ENCODE measurements at regions not wholly inside any gene's neighbourhood (a gene's known extent, or its start where the extent isn't known, plus 50 kb on each side); places are given as distances from the start of the nearest gene placed in this dataset.

DNA sequence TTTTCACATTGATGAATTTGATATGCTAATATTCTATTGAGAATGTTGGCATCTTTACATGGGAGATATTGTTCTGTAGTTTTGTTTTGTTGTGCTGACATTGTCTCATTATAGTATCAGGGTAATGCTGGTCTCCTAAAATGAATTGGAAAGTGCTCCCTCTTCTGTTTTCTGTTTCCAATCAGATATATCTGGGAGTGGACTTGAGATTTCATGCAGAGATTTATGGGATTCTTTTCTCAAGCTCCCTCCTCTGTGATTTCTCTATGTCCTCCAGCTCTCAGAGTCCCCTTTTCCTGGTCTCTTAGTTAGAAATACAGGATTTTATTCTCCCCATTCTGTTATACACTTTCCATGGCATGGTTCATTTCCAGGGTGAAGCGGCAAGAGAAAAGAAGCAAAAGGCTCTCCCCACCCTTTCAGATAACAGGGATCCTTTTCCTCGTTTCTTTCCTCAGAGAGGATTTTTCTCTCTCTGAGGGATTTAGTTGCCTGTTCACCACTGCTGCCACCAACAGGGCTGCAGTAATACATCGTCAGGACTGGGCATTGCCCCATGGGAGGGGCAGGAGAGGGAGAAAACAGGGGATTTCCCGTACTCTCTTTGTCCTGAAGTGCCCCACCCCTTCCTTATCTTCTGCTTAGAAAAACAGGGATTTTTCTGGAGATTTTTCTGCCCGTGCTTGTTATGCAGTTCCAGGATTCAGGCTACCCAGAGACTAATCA, 59.3 kb upstream of the STMND1 start:
- intact Hi-C loops (cut with micrococcal nuclease; ENCODE audit: unreplicated experiment), result no loop called here
- TF ChIP-seq, protein P1, sequence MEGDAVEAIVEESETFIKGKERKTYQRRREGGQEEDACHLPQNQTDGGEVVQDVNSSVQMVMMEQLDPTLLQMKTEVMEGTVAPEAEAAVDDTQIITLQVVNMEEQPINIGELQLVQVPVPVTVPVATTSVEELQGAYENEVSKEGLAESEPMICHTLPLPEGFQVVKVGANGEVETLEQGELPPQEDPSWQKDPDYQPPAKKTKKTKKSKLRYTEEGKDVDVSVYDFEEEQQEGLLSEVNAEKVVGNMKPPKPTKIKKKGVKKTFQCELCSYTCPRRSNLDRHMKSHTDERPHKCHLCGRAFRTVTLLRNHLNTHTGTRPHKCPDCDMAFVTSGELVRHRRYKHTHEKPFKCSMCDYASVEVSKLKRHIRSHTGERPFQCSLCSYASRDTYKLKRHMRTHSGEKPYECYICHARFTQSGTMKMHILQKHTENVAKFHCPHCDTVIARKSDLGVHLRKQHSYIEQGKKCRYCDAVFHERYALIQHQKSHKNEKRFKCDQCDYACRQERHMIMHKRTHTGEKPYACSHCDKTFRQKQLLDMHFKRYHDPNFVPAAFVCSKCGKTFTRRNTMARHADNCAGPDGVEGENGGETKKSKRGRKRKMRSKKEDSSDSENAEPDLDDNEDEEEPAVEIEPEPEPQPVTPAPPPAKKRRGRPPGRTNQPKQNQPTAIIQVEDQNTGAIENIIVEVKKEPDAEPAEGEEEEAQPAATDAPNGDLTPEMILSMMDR (conservative IDR thresholded peaks at IDR 0.05; ENCODE audit: low read depth, low read length), result peak; percentile 55
- no peak for TF ChIP-seq EZH2 (IDR thresholded peaks at IDR 0.05; ENCODE audit: borderline replicate concordance, low read depth, low read length, poor library complexity, severe bottlenecking)
- ChIA-PET CTCF (no interaction called here), POLR2A (ENCODE audit: low non-redundant PET) (no interaction called here)
- Histone ChIP-seq H3K36me3 (ENCODE audit: insufficient read depth, low read length, poor library complexity, severe bottlenecking) (no peaks in the 10 kb centered on the region), H3K27me3 (replicated peaks; ENCODE audit: insufficient read depth, low read depth, low read length, poor library complexity) (no peaks in the 10 kb centered on the region), H3K4me1 (ENCODE audit: insufficient read depth, low read length, poor library complexity, severe bottlenecking) (peaks cover 8% of the 10 kb centered on the region), H3K27ac (ENCODE audit: low read depth, low read length, poor library complexity, severe bottlenecking) (no peak overlapping the region), H3K9me3 (ENCODE audit: low read depth, low read length, poor library complexity, severe bottlenecking) (no peaks in the 10 kb centered on the region), H3K4me3 (ENCODE audit: low read depth, low read length, poor library complexity, severe bottlenecking) (no peak overlapping the region)
- BruUV-seq (replicated peaks), result no TSS peak
- peak; percentile 68 for DNase-seq (ENCODE audit: low spot score)

DNA sequence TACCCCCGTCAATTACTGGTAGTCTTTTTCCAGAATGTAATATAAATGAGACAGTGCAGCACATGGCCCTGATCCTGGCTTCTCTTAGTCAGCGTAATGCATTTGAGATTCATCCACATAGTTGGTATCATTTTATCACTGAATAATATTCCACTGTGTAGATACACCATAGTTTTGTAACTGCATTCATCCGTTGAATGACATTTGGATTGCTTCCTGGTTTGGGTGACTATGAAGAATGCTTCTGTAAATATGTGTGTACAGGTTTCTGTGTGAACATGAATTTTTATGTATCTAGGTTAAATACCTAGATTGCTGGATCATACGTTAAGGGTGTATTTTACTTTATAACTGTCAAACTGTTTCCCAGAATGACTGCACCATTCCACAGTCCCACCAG, 62.6 kb upstream of the STMND1 start:
- POLR2A ChIA-PET (ENCODE audit: low non-redundant PET), result no interaction called here
- Histone ChIP-seq H3K27me3 (replicated peaks; ENCODE audit: insufficient read depth, low read depth, low read length, poor library complexity) (no peaks in the 10 kb centered on the region), H3K4me3 (ENCODE audit: low read depth, low read length, poor library complexity, severe bottlenecking) (no peak overlapping the region), H3K4me1 (ENCODE audit: insufficient read depth, low read length, poor library complexity, severe bottlenecking) (peaks cover 8% of the 10 kb centered on the region), H3K27ac (ENCODE audit: low read depth, low read length, poor library complexity, severe bottlenecking) (no peak overlapping the region), H3K36me3 (ENCODE audit: insufficient read depth, low read length, poor library complexity, severe bottlenecking) (no peaks in the 10 kb centered on the region), H3K9me3 (ENCODE audit: low read depth, low read length, poor library complexity, severe bottlenecking) (no peaks in the 10 kb centered on the region)
- TF ChIP-seq, protein P1 (conservative IDR thresholded peaks at IDR 0.05; ENCODE audit: low read depth, low read length), result no peak
- TF ChIP-seq EZH2 (IDR thresholded peaks at IDR 0.05; ENCODE audit: borderline replicate concordance, low read depth, low read length, poor library complexity, severe bottlenecking), result no peak
- DNase-seq (ENCODE audit: low spot score), result no peak
- intact Hi-C loops (cut with micrococcal nuclease; ENCODE audit: unreplicated experiment), result no loop called here
- CTCF ChIA-PET, result no interaction called here
- BruUV-seq (replicated peaks), result no TSS peak

DNA sequence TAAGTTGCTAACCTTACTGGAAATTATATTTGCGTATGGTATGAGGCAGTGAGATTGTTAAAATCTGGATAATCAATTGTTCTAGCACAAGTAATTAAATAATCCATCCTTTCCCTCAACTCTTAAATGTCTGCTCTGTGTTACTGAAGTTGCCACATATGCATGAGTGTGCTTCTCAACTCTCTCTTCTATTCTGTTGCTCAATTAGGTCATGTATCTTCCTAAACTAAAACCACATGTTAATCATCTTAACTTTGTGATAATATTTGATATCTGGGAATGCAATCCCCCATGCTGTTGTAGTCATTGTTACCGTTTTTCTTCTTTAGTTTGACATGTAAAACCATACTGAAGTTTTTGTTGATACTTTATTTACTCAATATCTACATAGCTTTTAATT, 63.5 kb upstream of the STMND1 start:
- Histone ChIP-seq H3K27me3 (replicated peaks; ENCODE audit: insufficient read depth, low read depth, low read length, poor library complexity) (no peaks in the 10 kb centered on the region), H3K4me1 (ENCODE audit: insufficient read depth, low read length, poor library complexity, severe bottlenecking) (peaks cover 8% of the 10 kb centered on the region), H3K36me3 (ENCODE audit: insufficient read depth, low read length, poor library complexity, severe bottlenecking) (no peaks in the 10 kb centered on the region), H3K4me3 (ENCODE audit: low read depth, low read length, poor library complexity, severe bottlenecking) (no peak overlapping the region), H3K9me3 (ENCODE audit: low read depth, low read length, poor library complexity, severe bottlenecking) (no peaks in the 10 kb centered on the region), H3K27ac (ENCODE audit: low read depth, low read length, poor library complexity, severe bottlenecking) (no peak overlapping the region)
- no TSS peak for BruUV-seq (replicated peaks)
- intact Hi-C loops (cut with micrococcal nuclease; ENCODE audit: unreplicated experiment), result no loop called here
- no peak for DNase-seq (ENCODE audit: low spot score)
- ChIA-PET POLR2A (ENCODE audit: low non-redundant PET) (no interaction called here), CTCF (no interaction called here)
- no peak for TF ChIP-seq EZH2 (IDR thresholded peaks at IDR 0.05; ENCODE audit: borderline replicate concordance, low read depth, low read length, poor library complexity, severe bottlenecking)
- TF ChIP-seq, protein P1 (conservative IDR thresholded peaks at IDR 0.05; ENCODE audit: low read depth, low read length), result no peak
